Astrocyte of the cerebellum (primary cell): ENCODE measurements at regions not wholly inside any gene's neighbourhood (a gene's known extent, or its start where the extent isn't known, plus 50 kb on each side); places are given as distances from the start of the nearest gene placed in this dataset.

Experiments
- DNase-seq: peaks from one replicate; pipeline ENCODE4 v3.0.0-alpha.2; 2011; ENCODE audit warnings: low read depth
- H3K4me3 ChIP-seq: 2 replicates; pipeline ENCODE4 v1.5.1; 2011; ENCODE audit warnings: mild to moderate bottlenecking, low read depth, low read length, moderate library complexity
- in situ Hi-C: cut with HindIII; loops from 2 replicates; pipeline ENCODE4 v1.10.0; 2017; ENCODE audit warnings: low sequenced_read_pairs
- TF ChIP-seq, protein P1 (sequence below): IDR thresholded peaks from 2 replicates; pipeline ENCODE4 v1.5.1; 2012; ENCODE audit warnings: low read length, low read depth, moderate library complexity, mild to moderate bottlenecking; ENCODE audit errors: missing control alignments

DNA sequence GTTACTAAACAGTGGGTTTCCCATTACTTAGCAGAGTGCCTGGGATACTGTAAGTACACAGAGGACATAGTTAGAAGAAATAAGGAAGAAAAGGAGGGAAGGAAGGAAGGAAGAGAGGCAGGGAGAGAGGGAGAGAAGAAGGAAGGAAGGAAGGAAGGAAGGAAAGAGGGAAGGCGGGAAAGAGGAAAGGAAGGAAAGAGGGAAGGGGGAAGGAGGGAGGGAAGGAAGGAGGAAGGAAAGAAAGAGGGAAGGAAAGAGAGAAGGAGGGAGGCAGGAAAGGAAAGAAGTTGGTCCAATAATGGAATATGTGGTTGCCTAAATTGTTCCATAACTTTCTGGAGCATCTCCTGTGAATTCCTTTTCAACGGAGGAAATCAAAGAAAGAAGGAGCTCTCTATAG, 1230.4 kb downstream of the AACS start:
- in situ Hi-C loops = no loop called here
- DNase-seq = no peak
- TF ChIP-seq, protein P1, sequence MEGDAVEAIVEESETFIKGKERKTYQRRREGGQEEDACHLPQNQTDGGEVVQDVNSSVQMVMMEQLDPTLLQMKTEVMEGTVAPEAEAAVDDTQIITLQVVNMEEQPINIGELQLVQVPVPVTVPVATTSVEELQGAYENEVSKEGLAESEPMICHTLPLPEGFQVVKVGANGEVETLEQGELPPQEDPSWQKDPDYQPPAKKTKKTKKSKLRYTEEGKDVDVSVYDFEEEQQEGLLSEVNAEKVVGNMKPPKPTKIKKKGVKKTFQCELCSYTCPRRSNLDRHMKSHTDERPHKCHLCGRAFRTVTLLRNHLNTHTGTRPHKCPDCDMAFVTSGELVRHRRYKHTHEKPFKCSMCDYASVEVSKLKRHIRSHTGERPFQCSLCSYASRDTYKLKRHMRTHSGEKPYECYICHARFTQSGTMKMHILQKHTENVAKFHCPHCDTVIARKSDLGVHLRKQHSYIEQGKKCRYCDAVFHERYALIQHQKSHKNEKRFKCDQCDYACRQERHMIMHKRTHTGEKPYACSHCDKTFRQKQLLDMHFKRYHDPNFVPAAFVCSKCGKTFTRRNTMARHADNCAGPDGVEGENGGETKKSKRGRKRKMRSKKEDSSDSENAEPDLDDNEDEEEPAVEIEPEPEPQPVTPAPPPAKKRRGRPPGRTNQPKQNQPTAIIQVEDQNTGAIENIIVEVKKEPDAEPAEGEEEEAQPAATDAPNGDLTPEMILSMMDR = no peak
- H3K4me3 ChIP-seq = no peak overlapping the region

GRCh38 chr12:126309278-126309677, 1244.0 kb downstream of the AACS start:
- in situ Hi-C loops = no loop called here
- DNase-seq = no peak
- TF ChIP-seq, protein P1 = no peak
- no peak overlapping the region for H3K4me3 ChIP-seq

DNA sequence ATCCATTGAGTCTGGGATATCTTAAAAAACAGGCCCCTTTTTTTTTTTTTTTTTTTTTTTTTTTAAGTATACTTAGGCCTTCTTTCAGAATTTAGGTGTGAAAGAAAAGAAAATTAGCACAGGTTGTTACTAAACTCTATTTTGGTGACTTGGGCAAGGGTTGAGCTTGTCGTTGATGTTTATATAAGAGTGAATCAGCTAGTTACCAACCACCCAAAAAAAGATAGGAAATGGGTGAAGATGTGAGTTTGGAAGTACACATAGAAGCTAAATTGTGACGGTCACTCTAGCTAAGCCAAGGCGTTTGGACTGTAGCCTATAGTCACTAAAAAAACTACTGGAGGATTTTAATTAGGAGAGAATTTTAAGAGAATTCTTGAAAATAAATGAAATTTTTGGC, 1247.2 kb downstream of the AACS start:
- DNase-seq = no peak
- H3K4me3 ChIP-seq = no peak overlapping the region
- in situ Hi-C loops = no loop called here
- TF ChIP-seq, protein P1 = no peak

GRCh38 chr12:126316411-126316810, 1251.2 kb downstream of the AACS start:
- in situ Hi-C loops = no loop called here
- H3K4me3 ChIP-seq = no peak overlapping the region
- TF ChIP-seq, protein P1 = no peak
- no peak for DNase-seq

GRCh38 chr12:126337556-126338441, 1272.6 kb downstream of the AACS start:
- in situ Hi-C loops = no loop called here
- no peak overlapping the region for H3K4me3 ChIP-seq
- TF ChIP-seq, protein P1 = no peak
- peak; percentile 93 for DNase-seq

DNA sequence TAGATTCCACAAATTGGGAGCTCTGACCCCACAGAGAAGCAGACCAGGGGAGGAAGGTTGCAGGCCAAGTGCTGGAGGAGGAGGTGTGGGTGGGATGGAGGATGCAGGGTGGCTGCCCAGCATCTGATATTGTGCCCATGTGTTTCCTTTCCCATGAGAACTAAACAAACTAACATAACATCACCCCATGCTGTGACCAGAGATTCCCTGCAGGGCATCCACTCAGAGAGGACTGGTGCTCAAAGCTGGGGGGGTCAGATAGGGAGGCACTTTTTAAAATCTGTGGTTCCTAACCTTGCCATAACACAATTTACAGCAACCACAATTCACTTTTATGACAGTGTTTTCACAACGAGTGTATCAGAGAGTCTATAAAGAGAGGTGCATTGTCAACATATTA, 1277.6 kb downstream of the AACS start:
- DNase-seq = no peak
- in situ Hi-C loops = no loop called here
- no peak overlapping the region for H3K4me3 ChIP-seq
- TF ChIP-seq, protein P1 = no peak
